Activated CD8-positive, alpha-beta memory T cell treated with anti-CD3 and anti-CD28 coated beads, Interleukin-2, amount 50 U/mL, for 24 hours (primary cell): ENCODE measurements at regions not wholly inside any gene's neighbourhood (a gene's known extent, or its start where the extent isn't known, plus 50 kb on each side); places are given as distances from the start of the nearest gene placed in this dataset.
"Not testable (repeated sequence)": the region's sequence is repeated elsewhere in the genome, so short reads cannot be mapped to it uniquely, and the experiment has no call there.

ENCODE experiments used
- DNase-seq: peaks from one replicate; pipeline ENCODE4 v3.0.0-alpha.2; 2020; ENCODE audit errors: extremely low read depth

- no peak for DNase-seq
These were observed 226.5 kb downstream of the GATA3 start for GRCh38 chr10:8280946-8281345.

- no peak for DNase-seq
These were observed 227.9 kb downstream of the GATA3 start for GRCh38 chr10:8282340-8282739.

GRCh38 chr10:8283166-8283905, 228.8 kb downstream of the GATA3 start:
- DNase-seq, result no peak

DNA sequence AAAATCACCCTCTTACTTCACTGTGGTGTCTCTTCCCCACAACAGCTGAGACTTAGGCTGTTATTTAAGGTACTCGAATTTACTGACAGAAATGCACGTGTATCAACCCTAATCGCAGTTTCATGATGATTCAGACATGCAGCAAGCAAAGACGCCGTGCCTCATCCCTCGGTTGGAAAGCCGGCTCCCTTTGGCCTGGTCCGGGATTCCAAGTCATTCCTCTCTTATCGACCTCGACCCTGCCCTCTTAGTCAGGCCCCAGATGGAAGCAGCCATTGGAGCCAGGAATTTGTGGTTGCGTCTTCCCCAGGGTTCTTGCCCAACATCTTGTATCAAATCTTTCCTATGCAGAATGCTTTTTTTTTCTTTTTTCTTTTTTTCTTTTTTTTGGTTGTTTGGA, 229.5 kb downstream of the GATA3 start:
- DNase-seq, result no peak

DNA sequence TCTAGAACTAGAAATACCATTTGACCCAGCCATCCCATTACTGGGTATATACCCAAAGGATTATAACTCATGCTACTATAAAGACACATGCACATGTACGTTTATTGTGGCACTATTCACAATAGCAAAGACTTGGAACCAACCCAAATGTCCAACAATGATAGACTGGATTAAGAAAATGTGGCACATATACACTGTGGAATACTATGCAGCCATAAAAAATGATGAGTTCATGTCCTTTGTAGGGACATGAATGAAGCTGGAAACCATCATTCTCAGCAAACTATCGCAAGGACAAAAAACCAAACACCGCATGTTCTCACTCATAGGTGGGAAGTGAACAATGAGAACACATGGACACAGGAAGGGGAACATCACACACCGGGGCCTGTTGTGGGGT, 231.5 kb downstream of the GATA3 start:
- DNase-seq, result not testable (repeated sequence)

DNA sequence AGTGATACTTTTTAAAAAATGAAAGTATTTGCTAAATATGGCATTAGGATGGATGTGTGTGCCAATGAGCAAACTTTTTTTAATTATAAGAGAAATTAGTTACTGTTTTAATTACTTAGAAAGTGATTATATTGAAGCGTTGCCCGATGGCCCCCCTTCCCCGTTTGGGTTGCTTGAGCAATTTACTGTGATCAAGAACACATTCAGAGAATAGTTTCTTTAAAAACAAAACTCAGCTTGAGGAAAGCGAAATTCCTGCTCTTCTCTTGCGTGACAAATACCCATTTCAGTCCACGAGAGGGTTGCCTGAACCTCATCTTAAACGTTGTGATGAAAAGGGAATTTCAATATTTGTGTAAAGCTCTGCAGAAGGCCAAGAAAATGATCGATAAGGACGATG, 234.1 kb downstream of the GATA3 start:
- DNase-seq, result no peak

DNA sequence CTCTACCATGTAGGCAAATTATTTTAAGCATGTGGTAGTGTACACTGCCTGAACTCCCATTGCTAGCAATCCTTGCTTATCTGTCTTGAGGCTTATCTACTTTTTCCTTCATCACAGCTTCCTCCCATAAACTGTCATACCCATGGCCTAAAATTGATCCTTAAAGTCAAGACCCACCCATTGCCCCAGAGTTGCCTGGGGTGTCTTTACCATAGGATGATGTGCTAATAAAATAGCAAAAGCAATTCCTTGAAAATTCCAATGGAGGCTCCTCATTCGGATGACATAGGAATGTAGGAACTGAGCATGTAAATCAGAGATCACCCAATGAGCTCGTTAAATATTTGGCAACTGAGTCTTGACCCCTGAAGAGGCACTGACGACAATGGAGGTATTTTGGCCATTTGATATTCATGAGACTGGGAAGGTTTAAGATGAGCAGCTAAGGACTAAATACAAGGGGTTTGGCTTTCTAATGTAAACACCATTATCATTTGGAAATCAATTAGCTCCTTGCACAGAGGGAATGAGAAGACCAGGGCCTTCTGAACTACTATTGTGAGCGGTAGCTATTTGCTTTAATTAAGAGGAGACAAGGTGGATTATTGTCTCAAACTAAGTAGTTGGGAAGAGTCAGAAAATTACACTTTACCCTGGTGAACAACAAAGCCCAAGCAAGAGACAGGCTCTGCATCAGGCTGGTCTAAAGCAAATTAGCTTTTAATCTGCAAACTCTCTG, 234.9 kb downstream of the GATA3 start:
- DNase-seq, result no peak

GRCh38 chr10:8294779-8295178, 240.3 kb downstream of the GATA3 start:
- no peak for DNase-seq

- DNase-seq, result no peak
These were observed 240.8 kb downstream of the GATA3 start for GRCh38 chr10:8295311-8295710.

- DNase-seq, result no peak
These were observed 241.7 kb downstream of the GATA3 start for GRCh38 chr10:8296090-8296733.

DNA sequence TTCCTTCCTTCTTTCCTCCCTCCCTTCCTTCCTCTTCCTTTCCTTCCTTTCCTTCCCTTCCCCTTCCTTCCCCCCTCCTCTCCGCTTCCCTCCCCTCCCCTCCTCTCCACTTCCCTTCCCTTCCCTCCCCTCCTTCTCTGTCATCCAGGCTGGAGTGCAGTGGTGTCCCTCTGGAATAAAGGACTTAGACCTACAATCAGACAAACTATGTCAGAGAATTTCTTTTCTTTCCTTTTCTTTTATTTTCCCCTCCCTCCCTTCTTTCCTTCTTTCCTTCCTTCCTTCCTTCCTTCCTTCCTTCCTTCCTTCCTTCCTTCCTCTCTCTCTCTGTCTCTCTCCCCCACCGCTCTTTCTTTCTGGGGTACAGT, 242.2 kb downstream of the GATA3 start:
- DNase-seq, result no peak

DNA sequence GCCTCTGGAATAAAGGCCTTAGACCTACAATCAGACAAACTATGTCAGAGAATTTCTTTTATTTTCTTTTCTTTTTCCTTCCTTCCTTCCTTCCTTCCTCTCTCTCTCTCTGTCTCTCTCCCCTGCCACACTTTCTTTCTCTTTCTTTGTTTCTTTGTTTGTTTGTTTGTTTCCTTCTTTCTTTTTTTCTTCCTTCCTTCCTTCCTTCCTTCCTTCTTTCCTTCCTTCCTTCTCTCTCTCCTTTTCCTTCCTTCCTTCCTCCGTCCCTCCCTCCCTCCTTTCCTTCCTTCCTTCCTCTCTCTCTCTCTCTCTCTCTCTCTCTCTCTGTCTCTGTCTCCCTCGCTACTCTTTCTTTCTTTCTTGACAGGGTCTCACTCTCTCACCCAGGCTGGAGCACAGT, 242.6 kb downstream of the GATA3 start:
- no peak for DNase-seq

DNA sequence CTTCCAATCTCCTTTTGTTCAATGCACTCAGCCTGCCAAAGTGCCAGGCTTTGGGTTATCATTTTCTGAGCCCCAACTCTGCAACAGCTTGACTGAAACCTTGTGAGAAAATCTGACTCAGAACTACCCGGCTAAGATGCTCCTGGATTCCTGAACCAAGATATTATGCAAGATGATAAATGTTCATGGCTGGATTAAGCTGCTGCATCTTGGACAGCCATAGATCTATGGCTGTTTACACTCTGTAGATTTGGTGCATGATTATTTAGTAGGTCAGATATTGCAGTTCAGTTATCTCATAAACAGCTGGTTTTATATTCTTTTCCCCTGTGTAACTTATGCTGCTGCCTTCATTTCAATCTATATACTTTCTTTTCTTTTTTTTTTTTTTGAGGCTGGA, 243.5 kb downstream of the GATA3 start:
- no peak for DNase-seq

DNA sequence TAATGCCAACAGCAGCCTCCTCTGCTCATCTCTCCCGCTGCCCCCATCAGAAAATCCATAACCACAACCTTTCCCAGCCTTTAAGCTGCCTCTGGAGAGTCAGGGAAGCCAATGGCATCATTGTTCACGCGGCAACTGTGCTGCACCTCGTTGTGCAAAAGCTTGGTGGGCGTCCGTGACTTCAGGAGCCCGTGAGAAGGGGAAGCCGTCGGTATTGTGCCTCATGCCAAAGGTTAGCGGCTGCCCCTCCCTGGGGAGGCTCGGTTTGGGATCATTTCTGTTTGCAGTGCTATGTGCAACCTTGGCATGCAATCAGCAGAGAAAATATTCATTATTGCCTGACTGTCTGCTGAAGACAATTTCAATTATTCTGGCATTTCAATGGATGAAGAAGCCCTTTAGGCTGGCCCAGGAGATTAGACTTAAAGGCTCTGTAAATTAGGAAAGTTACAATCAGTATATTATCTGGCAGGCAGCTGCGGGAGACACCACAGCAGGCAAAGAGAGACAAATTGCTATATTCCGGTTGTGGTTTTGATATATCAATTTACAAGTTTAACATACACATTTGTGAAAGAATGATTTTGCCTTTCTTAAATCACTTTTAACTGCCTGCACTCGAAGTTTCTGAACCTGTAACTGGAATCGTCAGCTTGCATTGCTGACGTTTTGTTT, 244.5 kb downstream of the GATA3 start:
- DNase-seq, result no peak

GRCh38 chr10:8300925-8301324, 246.4 kb downstream of the GATA3 start:
- DNase-seq, result no peak

DNA sequence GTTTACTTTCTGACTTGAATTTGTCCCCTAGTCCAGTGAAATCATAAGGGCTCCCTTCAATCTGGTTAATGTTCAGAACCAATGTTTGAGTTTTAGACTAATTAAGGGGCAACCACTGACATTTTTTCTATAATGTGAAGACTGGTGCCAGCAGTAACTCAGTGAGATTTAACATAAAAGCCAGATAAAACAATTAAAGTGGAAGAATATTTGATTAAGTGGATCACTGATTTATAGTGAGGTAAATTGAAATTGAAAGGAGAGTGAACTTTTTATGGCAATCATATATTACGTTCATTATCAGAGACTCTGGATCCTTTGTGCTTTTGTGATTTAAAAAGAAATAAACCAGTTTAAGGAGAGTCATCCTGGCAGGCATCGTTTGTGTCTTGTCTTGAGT, 246.8 kb downstream of the GATA3 start:
- no peak for DNase-seq

- no peak for DNase-seq
These were observed 247.3 kb downstream of the GATA3 start for GRCh38 chr10:8301831-8302230.

DNA sequence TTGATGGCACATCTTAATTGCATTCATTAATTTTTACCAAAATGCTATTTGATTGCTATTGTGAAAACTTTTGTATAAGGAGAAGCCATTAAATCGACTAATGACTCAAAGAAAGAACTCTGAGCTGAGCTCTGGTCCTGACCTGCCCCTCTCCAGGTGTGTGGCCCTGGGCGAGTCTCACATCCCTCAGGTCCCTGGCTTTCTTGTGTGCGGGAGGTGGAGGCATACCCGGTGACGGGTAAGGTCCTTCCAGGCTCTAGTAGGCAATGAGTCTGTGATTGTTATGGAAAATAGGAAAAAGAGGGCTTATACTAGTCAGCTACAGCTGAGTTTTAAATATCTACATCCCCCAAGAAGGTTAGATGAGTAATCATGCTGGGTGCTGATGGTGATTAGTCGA, 248.1 kb downstream of the GATA3 start:
- DNase-seq, result no peak

- no peak for DNase-seq
These were observed 250.4 kb downstream of the GATA3 start for GRCh38 chr10:8304861-8305260.

GRCh38 chr10:8305876-8306652, 251.6 kb downstream of the GATA3 start:
- DNase-seq, result no peak

GRCh38 chr10:8306685-8307364, 252.3 kb downstream of the GATA3 start:
- no peak for DNase-seq
